NOMO-1 treated with dmso at 0.1 percent for 144 hours (cell line): ENCODE measurements at regions not wholly inside any gene's neighbourhood (a gene's known extent, or its start where the extent isn't known, plus 50 kb on each side); places are given as distances from the start of the nearest gene placed in this dataset.

Source experiments
- DNase-seq: peaks from one replicate; lab custom pipeline; 2025; ENCODE audit not compliant: unreplicated experiment; lab: John Stamatoyannopoulos, UW

GRCh38 chr6:153662982-153663381, 376.1 kb upstream of the OPRM1 start:
- no peak for DNase-seq

GRCh38 chr6:153645326-153645725, 393.7 kb upstream of the OPRM1 start:
- no peak for DNase-seq

- DNase-seq: no peak
Measured at GRCh38 chr6:153644000-153644399, 395.0 kb upstream of the OPRM1 start.

GRCh38 chr6:153634416-153634815, 404.6 kb upstream of the OPRM1 start:
- no peak for DNase-seq

GRCh38 chr6:153625089-153625488, 414.0 kb upstream of the OPRM1 start:
- DNase-seq: no peak

GRCh38 chr6:153624528-153624927, 414.5 kb upstream of the OPRM1 start:
- DNase-seq: no peak

GRCh38 chr6:153623496-153623895, 415.5 kb upstream of the OPRM1 start:
- no peak for DNase-seq

- DNase-seq: no peak
Measured at GRCh38 chr6:153621491-153621890, 417.5 kb upstream of the OPRM1 start.

- DNase-seq: no peak
Measured at GRCh38 chr6:153621070-153621469, 418.0 kb upstream of the OPRM1 start.

- no peak for DNase-seq
Measured at GRCh38 chr6:153618371-153619322, 420.4 kb upstream of the OPRM1 start.

GRCh38 chr6:153616506-153616905, 422.5 kb upstream of the OPRM1 start:
- no peak for DNase-seq

GRCh38 chr6:153613719-153614455, 425.2 kb upstream of the OPRM1 start:
- no peak for DNase-seq

- DNase-seq: no peak
Measured at GRCh38 chr6:153602401-153602800, 436.6 kb upstream of the OPRM1 start.

GRCh38 chr6:153599901-153600300, 439.1 kb upstream of the OPRM1 start:
- DNase-seq: no peak

- no peak for DNase-seq
Measured at GRCh38 chr6:153595903-153596302, 443.1 kb upstream of the OPRM1 start.

GRCh38 chr6:153594871-153595270, 444.2 kb upstream of the OPRM1 start:
- DNase-seq: no peak

- no peak for DNase-seq
Measured at GRCh38 chr6:153591159-153591558, 447.9 kb upstream of the OPRM1 start.

GRCh38 chr6:153590411-153590810, 448.6 kb upstream of the OPRM1 start:
- DNase-seq: no peak

GRCh38 chr6:153588330-153588729, 450.7 kb upstream of the OPRM1 start:
- no peak for DNase-seq

GRCh38 chr6:153583685-153584084, 452.6 kb upstream of the RGS17 start:
- DNase-seq: no peak

- DNase-seq: no peak
Measured at GRCh38 chr6:153580776-153581175, 449.7 kb upstream of the RGS17 start.

GRCh38 chr6:153575528-153575927, 444.4 kb upstream of the RGS17 start:
- no peak for DNase-seq
